Activated CD4-positive, alpha-beta memory T cell treated with anti-CD3 and anti-CD28 coated beads for 36 hours (primary cell): ENCODE measurements at regions not wholly inside any gene's neighbourhood (a gene's known extent, or its start where the extent isn't known, plus 50 kb on each side); places are given as distances from the start of the nearest gene placed in this dataset.

Experiments used
- CTCF ChIA-PET: fragments of 350-600 bp; sonication (Branson Sonifier 250); formaldehyde crosslinking; loops from one replicate; lab custom pipeline; 2021; ENCODE audit warnings: antibody characterized with exemption, inconsistent platforms; lab: Charles Lee
- POLR2A ChIA-PET: fragments of 350-600 bp; sonication (Branson Sonifier 250); formaldehyde crosslinking; loops from one replicate; lab custom pipeline; 2021; ENCODE audit warnings: antibody characterized with exemption; lab: Charles Lee
- DNase-seq: peaks from one replicate; pipeline ENCODE4 v3.0.0-alpha.2; 2020
- H3K27ac Mint-ChIP-seq: one replicate; pipeline ENCODE4 v1.8.0; 2021; ENCODE audit warnings: mixed read lengths
- H3K27me3 Mint-ChIP-seq: one replicate; pipeline ENCODE4 v1.8.0; 2021; ENCODE audit warnings: mixed read lengths
- H3K36me3 Mint-ChIP-seq: one replicate; pipeline ENCODE4 v1.8.0; 2021; ENCODE audit warnings: mixed read lengths
- H3K4me1 Mint-ChIP-seq: one replicate; pipeline ENCODE4 v1.8.0; 2021; ENCODE audit warnings: low read depth, mixed read lengths
- H3K4me3 Mint-ChIP-seq: one replicate; pipeline ENCODE4 v1.8.0; 2021; ENCODE audit warnings: mild to moderate bottlenecking, mixed read lengths
- H3K9me3 Mint-ChIP-seq: one replicate; pipeline ENCODE4 v1.8.0; 2021; ENCODE audit warnings: mixed read lengths
- intact Hi-C: fragments of 100-400 bp; cut with micrococcal nuclease; formaldehyde crosslinking; loops from one replicate; pipeline ENCODE4 v1.15.1; 2023

DNA sequence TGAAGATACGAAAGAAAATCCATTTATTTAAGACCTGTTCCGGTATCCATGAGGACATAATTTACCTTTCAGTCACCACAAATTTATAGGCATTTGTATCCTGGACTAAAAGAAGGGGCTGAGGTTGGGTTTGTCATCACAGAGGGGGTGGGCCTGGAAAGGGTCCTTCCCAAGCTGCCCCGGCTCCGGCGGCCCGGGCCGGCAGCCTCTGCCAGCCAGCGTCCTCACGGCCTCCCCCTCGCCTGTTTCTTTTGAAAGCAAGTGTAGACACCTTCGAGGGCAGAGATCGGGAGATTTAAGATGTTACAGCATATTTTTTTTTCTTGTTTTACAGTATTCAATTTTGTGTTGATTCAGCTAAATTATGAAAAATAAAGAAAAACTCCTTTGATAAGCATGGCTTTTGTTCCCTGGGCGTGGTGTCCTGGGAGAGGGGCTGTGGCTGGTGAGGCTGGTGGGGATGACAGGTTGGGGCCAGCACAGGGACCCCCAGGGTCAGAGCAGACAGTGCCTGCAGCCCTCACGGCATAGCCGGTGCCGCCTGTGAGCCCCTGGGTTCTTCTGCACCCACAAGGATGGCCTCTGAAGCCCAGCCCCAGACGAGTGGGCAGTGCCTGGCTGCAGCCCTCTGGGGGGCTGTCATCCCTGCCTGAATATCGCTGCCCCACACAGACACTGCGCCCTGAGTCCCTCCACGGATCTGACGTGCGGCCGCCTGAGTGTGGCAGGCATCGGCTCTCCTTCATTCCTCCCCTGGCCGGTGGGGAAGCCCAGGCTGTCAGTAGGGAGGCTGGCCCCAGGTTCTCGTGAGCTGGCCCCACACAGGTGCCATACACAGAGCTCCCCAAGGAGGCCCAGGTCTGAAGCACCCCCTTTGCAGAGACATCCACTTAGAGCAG lies 1075.9 kb downstream of the BRD1 start:
- POLR2A ChIA-PET: no interaction called here
- no peak overlapping the region for H3K4me3 Mint-ChIP-seq
- peaks cover 12% of the 10 kb centered on the region for H3K27me3 Mint-ChIP-seq
- no peak overlapping the region for H3K27ac Mint-ChIP-seq
- CTCF ChIA-PET: no interaction called here
- no peak for DNase-seq
- intact Hi-C loops: no loop called here
- H3K36me3 Mint-ChIP-seq: no peaks in the 10 kb centered on the region
- no peaks in the 10 kb centered on the region for H3K4me1 Mint-ChIP-seq
- H3K9me3 Mint-ChIP-seq: no peaks in the 10 kb centered on the region

DNA sequence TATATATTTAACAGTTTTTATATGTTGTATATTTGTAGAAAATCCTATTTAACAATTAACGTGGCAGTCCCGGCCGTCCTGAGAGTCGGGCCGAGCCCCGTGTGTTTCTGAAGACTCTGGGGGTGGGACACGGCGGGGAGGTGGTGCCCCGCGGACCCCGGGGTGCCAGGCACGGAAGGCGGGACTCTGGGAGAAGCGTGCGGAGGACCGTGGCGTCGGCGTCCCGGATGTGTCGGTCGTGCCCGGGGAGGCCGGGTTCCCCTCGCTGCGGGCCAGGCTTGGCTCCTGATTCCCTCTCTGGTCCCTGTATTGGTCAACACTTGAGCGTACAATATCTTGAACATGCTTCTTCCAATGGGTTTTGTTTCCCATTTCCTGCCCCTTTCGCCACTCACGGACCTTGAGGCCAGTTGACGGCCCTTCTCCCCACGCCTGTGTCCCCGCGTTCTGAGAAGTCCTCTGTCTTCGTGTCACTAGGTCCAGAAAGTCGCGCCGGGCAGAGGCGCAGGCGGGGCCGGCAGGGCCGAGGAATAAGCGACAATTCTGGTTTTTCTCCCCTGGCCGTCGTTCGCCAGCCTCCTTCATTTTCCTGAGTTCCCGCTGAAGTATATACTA lies 1076.7 kb downstream of the BRD1 start:
- ChIA-PET CTCF (no interaction called here), POLR2A (no interaction called here)
- intact Hi-C loops: no loop called here
- Mint-ChIP-seq H3K27ac (no peak overlapping the region), H3K4me3 (no peak overlapping the region), H3K4me1 (no peaks in the 10 kb centered on the region), H3K27me3 (peaks cover 6% of the 10 kb centered on the region), H3K9me3 (no peaks in the 10 kb centered on the region), H3K36me3 (no peaks in the 10 kb centered on the region)
- no peak for DNase-seq

DNA sequence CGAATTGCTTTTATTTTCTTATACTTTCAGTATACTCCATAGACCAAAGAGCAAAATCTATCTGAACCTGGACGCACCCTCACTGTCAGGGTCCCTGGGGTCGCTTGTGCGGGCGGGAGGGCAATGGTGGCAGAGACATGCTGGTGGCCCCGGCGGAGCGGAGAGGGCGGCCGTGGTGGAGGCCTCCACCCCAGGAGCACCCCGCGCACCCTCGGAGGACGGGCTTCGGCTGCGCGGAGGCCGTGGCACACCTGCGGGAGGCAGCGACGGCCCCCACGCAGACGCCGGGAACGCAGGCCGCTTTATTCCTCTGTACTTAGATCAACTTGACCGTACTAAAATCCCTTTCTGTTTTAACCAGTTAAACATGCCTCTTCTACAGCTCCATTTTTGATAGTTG lies 1077.4 kb downstream of the BRD1 start:
- Mint-ChIP-seq H3K27me3 (peaks cover 5% of the 10 kb centered on the region), H3K4me3 (no peak overlapping the region), H3K27ac (no peak overlapping the region), H3K4me1 (no peaks in the 10 kb centered on the region), H3K36me3 (no peaks in the 10 kb centered on the region), H3K9me3 (no peaks in the 10 kb centered on the region)
- intact Hi-C loops: no loop called here
- POLR2A ChIA-PET: no interaction called here
- CTCF ChIA-PET: no interaction called here
- DNase-seq: no peak

DNA sequence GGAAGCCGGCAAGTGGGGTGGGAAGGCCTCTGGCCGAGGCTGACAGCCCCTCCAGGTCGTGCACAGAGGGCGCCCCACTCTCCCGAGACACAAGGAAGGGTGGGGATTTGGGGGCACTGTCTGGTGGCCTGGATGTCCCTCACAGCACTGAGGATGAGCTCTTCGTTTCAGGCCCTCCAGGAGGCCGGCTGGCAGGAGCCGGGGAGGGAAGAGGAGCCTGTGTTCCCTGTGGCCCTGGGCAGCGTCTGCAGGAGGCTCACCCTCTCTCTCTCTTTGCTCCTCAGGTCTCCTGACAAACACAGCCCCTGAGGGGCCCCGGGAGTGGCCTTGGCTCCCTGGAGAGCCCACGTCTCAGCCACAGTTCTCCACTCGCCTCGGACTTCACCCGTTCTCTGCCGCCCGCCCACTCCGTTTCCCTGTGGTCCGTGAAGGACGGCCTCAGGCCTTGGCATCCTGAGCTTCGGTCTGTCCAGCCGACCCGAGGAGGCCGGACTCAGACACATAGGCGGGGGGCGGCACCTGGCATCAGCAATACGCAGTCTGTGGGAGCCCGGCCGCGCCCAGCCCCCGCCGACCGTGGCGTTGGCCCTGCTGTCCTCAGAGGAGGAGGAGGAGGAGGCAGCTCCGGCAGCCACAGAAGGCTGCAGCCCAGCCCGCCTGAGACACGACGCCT lies 1078.0 kb downstream of the BRD1 start:
- ChIA-PET POLR2A (no interaction called here), CTCF (no interaction called here)
- no peak for DNase-seq
- intact Hi-C loops: no loop called here
- no peaks in the 10 kb centered on the region for H3K4me1 Mint-ChIP-seq
- H3K36me3 Mint-ChIP-seq: no peaks in the 10 kb centered on the region
- H3K27ac Mint-ChIP-seq: no peak overlapping the region
- H3K27me3 Mint-ChIP-seq: peaks cover 5% of the 10 kb centered on the region
- no peaks in the 10 kb centered on the region for H3K9me3 Mint-ChIP-seq
- no peak overlapping the region for H3K4me3 Mint-ChIP-seq

DNA sequence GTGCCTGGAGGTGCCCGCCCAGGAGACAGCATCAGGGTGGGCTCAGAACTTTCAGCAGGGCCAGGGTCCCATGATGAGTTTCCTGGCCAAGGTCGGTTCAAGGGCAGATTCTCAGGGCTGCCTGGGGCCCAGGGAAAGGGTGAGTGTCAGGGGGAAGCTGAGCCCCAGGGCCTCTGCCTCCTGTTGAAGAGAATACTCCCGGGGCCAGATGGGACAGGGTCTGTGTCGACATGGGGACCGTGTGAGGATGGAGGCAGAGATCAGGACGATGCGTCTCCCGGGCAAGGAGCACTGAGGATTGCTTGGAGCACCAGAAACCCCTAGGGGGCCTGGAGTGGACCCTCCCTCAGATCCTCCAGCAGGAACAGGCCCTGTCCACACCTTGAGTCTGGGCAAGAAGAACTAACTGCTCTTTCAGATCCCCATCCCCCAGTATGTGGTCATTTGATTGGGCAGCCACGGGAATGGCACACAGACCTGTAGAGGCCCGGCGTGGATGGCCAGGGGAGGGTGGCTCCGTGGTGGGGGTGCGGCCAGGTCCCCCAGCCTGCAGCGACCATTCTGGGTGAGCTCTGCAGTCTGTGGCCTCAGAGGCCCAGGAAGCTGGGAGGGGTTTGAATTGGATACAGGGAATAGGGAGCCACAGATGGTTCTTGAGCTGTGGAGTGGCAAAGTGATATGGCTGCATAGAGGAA lies 1078.7 kb downstream of the BRD1 start:
- intact Hi-C loops: no loop called here
- Mint-ChIP-seq H3K4me3 (no peak overlapping the region), H3K27me3 (peaks cover under 1% of the 10 kb centered on the region), H3K4me1 (no peaks in the 10 kb centered on the region), H3K36me3 (no peaks in the 10 kb centered on the region), H3K27ac (no peak overlapping the region), H3K9me3 (no peaks in the 10 kb centered on the region)
- ChIA-PET CTCF (no interaction called here), POLR2A (no interaction called here)
- no peak for DNase-seq

DNA sequence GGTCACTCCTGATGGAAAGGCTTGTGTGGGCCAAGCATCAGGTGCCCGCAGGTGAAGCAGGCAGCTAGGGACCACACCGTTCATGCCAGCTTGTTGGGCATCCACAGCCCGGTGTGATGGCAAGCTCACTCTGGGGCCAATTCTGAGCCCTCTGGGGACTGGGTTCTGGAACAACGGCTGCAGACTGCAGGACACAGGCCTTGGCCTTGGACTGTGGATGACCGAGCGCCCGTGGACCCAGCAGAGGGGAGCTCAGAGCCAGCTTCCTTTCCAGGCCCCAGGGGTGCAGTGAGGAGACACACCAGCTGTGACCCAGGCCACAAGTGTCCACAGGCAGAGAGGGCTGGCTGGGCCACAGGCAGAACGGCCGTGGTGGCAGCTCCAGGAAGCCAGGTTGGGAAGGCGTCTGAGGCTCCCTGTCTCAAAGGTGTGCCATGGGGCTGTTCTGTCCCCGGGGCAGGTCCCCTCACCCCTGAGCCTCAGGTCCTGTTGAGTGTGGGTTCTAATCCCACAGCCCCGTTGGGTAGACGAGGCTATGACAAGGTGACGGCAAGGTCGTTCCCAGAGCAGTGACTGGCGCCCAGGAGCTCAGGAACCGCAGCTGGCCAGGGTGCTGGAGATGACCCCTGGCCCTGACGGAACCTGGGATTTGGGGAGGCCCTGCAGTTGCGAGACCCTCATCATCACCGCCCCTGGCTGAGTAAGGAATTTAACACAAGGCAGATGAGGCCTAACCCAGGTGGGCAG lies 1079.4 kb downstream of the BRD1 start:
- DNase-seq: no peak
- no peak overlapping the region for H3K4me3 Mint-ChIP-seq
- ChIA-PET POLR2A (no interaction called here), CTCF (no interaction called here)
- H3K4me1 Mint-ChIP-seq: no peaks in the 10 kb centered on the region
- H3K36me3 Mint-ChIP-seq: no peaks in the 10 kb centered on the region
- intact Hi-C loops: no loop called here
- no peak overlapping the region for H3K27ac Mint-ChIP-seq
- H3K27me3 Mint-ChIP-seq: no peaks in the 10 kb centered on the region
- no peaks in the 10 kb centered on the region for H3K9me3 Mint-ChIP-seq

DNA sequence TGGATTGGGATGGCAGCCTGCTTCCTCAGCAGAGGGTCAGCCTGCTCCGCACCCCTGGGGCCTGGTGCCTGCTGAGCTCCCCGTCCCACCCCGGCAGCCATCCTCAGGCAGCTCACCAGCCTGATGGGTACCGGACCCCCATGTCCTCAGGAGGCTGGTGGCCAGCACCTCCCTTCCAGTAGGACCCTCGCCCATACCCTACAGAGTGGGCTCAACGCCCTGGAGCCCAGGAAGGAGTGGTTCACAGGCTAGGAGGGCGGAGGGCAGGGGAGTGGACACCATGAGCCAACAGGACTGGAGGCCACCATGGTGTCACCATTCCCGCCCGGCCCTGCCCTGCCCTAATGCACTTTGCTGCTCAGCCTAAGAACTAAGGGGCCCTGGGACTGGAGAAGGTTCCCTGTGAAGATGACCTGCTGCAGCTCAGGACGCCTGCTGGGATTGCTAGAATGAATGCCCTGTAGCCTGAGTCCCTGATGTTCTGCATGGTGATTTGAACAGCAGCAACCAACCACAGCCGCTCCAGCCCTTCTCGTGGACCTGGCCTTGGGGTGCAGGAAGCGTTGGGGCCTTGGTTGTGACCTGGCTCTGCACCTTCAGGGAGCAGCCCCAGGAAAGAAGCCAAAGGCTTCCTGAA lies 1080.8 kb downstream of the BRD1 start:
- Mint-ChIP-seq H3K4me1 (no peaks in the 10 kb centered on the region), H3K9me3 (no peaks in the 10 kb centered on the region), H3K4me3 (no peak overlapping the region), H3K27ac (no peak overlapping the region), H3K27me3 (no peaks in the 10 kb centered on the region), H3K36me3 (no peaks in the 10 kb centered on the region)
- DNase-seq: no peak
- CTCF ChIA-PET: no interaction called here
- intact Hi-C loops: no loop called here
- POLR2A ChIA-PET: no interaction called here

DNA sequence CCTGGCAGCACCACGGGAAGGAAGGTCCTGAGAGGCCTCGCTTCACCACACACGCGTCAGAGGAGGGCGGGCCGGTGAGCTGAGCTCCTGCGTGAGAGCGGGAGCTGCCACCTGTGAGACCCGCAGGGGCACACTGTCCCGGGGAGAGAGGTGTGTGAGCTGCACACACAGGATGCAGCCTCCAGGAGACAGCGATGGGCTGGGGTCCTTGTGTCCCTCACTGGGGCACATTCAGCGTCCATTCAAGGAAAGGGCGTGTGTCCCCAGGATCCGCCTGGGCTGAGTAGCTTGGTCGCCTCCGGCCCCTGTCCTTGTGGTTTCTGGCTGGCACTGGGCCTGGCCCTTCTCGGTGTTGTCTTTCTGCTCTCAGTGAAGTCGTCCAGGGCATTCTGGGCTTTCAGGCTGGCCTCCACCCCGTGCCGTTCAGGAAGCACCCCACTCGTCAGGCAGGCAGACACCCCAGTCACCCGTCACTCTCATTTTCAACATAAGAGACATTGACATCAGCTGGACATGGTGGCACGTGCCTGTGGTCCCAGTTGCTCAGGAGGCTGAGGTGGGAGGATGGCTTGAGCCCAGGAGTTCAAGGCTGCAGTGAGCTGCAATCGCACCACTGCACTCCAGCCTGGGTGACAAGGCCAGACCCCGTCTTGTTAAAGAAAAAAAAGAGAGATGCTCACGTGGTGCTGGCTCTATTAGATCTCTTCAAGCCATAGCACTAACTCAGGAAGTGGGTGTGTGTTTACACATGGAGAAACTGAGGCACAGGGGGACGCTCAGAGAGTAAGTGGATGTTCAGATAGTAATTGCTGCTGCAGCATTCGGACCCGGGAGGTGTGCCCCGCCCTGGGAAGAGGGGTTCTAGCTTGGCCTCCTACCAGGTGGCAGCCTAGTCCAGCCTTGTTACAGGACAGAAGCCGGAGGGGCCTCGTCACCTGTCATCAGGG lies 1081.6 kb downstream of the BRD1 start:
- Mint-ChIP-seq H3K9me3 (no peaks in the 10 kb centered on the region), H3K4me3 (no peak overlapping the region), H3K4me1 (no peaks in the 10 kb centered on the region), H3K27me3 (no peaks in the 10 kb centered on the region), H3K27ac (no peak overlapping the region), H3K36me3 (no peaks in the 10 kb centered on the region)
- POLR2A ChIA-PET: no interaction called here
- intact Hi-C loops: no loop called here
- DNase-seq: no peak
- CTCF ChIA-PET: no interaction called here

DNA sequence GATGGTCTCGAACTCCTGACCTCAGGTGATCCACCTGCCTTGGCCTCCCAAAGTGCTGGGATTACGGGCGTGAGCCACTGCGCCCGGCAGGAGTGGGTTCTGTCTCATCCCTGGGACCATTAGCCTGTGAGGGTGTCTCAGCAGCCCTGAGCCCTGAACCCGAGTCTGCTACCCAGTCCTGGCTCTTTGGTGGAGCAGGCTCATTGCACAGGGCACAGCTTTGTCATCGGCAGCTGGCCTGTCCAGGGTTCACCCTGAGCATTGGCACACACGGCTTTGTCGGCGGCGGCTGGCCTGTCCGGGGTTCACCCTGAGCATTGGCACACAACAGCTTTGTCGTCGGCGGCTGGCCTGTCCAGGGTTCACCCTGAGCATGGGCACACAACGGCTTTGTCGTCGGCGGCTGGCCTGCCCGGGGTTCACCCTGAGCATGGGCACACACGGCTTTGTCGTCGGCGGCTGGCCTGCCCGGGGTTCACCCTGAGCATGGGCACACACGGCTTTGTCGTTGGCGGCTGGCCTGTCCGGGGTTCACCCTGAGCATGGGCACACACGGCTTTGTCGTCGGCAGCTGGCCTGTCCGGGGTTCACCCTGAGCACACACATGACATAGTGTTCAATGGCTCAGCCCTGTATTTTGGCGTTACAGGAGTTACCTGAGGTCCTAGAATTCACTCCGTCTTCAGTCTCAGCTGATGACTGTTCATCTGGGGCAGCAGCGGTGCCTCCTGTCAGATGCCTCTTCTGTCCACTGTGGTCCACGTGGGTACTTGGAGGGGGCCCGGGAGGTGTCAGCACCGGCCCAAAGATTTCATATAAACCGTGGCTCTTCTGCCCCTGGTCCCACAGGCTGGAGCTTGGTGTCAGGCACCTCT lies 1082.5 kb downstream of the BRD1 start:
- intact Hi-C loops: no loop called here
- CTCF ChIA-PET: no interaction called here
- Mint-ChIP-seq H3K9me3 (no peaks in the 10 kb centered on the region), H3K4me3 (no peak overlapping the region), H3K36me3 (no peaks in the 10 kb centered on the region), H3K4me1 (no peaks in the 10 kb centered on the region), H3K27ac (no peak overlapping the region), H3K27me3 (no peaks in the 10 kb centered on the region)
- DNase-seq: no peak
- POLR2A ChIA-PET: no interaction called here

DNA sequence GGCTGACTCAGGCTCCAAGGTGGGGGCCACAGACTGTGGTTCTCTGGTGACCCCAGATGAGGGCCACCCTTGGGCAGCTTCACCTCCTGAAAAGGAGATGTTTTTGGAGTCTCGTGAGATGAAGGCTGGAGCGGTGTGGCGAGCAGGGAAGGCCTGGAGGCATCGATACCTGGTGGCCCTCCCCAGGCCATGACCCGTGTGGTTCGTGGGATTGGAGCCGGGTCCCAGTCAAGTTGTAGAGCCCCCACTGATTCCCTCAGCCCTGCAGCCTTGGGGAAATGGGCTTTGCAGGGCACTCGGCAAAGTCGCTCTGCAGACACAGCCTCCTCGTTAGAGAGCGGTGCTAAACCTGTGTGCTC lies 1083.4 kb downstream of the BRD1 start:
- CTCF ChIA-PET: no interaction called here
- no peaks in the 10 kb centered on the region for H3K9me3 Mint-ChIP-seq
- intact Hi-C loops: no loop called here
- POLR2A ChIA-PET: no interaction called here
- no peak for DNase-seq
- H3K4me3 Mint-ChIP-seq: no peak overlapping the region
- no peaks in the 10 kb centered on the region for H3K27me3 Mint-ChIP-seq
- no peaks in the 10 kb centered on the region for H3K36me3 Mint-ChIP-seq
- H3K4me1 Mint-ChIP-seq: no peaks in the 10 kb centered on the region
- no peak overlapping the region for H3K27ac Mint-ChIP-seq
